Naive thymus-derived CD8-positive, alpha-beta T cell (primary cell): ENCODE measurements at regions not wholly inside any gene's neighbourhood (a gene's known extent, or its start where the extent isn't known, plus 50 kb on each side); places are given as distances from the start of the nearest gene placed in this dataset.

ENCODE experiments used
- ATAC-seq, 2 donors: fragments of 150-1000 bp; cut with Tn5 transposase in 1 of 2; sonication (Bioruptor Pico), chemical (Tn5 transposase) in 1 of 2; 1 replicate in 1 of 2; 2 replicates in 1 of 2; pipeline ENCODE4 v1.10.0; 2021; ENCODE audit warnings: mild to moderate bottlenecking in 2 of 2, moderate library complexity in 2 of 2
- POLR2A ChIA-PET: fragments of 350-600 bp; sonication (Branson Sonifier 250); formaldehyde crosslinking; loops from one replicate; lab custom pipeline; 2021; ENCODE audit warnings: antibody characterized with exemption; lab: Charles Lee
- DNase-seq, 10 donors: peaks; one replicate each; pipeline versions ENCODE4 v3.0.0 to v3.0.0-alpha.2; 2020 to 2022
- H3K27ac Mint-ChIP-seq, 10 donors: one replicate each; pipeline ENCODE4 v1.8.0; 2020 to 2022; ENCODE audit warnings: mild to moderate bottlenecking in 10 of 10, mixed read lengths in 10 of 10, moderate library complexity in 4 of 10, inconsistent platforms in 1 of 10
- H3K27me3 Mint-ChIP-seq, 5 donors: one replicate each; pipeline ENCODE4 v1.8.0; 2021 to 2022; ENCODE audit warnings: mixed read lengths in 5 of 5
- H3K36me3 Mint-ChIP-seq, 3 donors: one replicate each; pipeline ENCODE4 v1.8.0; 2020 to 2022; ENCODE audit warnings: mixed read lengths in 3 of 3, mild to moderate bottlenecking in 2 of 3, inconsistent platforms in 1 of 3
- H3K4me1 Mint-ChIP-seq, 4 donors: one replicate each; pipeline ENCODE4 v1.8.0; 2021 to 2022; ENCODE audit warnings: mixed read lengths in 4 of 4
- H3K4me3 Mint-ChIP-seq, 10 donors: one replicate each; pipeline ENCODE4 v1.8.0; 2020 to 2022; ENCODE audit warnings: mild to moderate bottlenecking in 10 of 10, mixed read lengths in 10 of 10, moderate library complexity in 6 of 10, inconsistent platforms in 1 of 10
- H3K9me3 Mint-ChIP-seq, 9 donors: one replicate each; pipeline ENCODE4 v1.8.0; 2020 to 2022; ENCODE audit warnings: mixed read lengths in 9 of 9, mild to moderate bottlenecking in 3 of 9, inconsistent platforms in 1 of 9, moderate library complexity in 1 of 9

GRCh38 chr18:46369323-46369722 is 265.1 kb downstream of the HAUS1 start:
- Mint-ChIP-seq H3K27ac (no peak overlapping the region), H3K9me3 (no peaks in the 10 kb centered on the region), H3K4me1 (peaks cover 0 to 2% (median 0%) of the 10 kb centered on the region in 4 donors), H3K27me3 (no peaks in the 10 kb centered on the region), H3K4me3 (no peak overlapping the region), H3K36me3 (no peaks in the 10 kb centered on the region)
- POLR2A ChIA-PET = no interaction called here
- ATAC-seq (no peak), DNase-seq (no peak)

DNA sequence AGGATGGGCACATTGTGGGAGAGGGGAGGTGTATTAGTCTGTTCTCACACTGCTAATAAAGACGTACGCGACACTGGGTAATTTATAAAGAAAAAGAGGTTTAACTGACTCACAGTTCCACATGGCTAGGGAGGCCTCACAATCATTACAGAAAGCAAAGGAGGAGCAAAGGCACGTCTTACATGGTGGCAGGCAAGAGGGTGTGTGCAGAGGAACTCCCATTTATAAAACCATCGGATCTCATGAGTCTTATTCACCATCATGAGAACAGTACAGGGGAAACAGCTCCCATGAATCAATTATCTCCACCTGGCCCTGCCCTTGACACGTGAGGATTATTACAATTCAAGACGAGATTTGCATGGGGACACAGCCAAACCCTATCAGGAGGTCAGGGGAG is 266.7 kb downstream of the HAUS1 start:
- no peak overlapping the region for H3K4me3 Mint-ChIP-seq
- H3K36me3 Mint-ChIP-seq = no peaks in the 10 kb centered on the region
- ATAC-seq (no peak), DNase-seq (no peak)
- H3K9me3 Mint-ChIP-seq = no peaks in the 10 kb centered on the region
- H3K27me3 Mint-ChIP-seq = no peaks in the 10 kb centered on the region
- H3K4me1 Mint-ChIP-seq = peaks cover 0 to 5% (median under 1%) of the 10 kb centered on the region in 4 donors
- POLR2A ChIA-PET = no interaction called here
- H3K27ac Mint-ChIP-seq = no peak overlapping the region

GRCh38 chr18:46372670-46373069 is 268.5 kb downstream of the HAUS1 start:
- Mint-ChIP-seq H3K4me3 (no peak overlapping the region), H3K9me3 (no peaks in the 10 kb centered on the region), H3K36me3 (no peaks in the 10 kb centered on the region), H3K4me1 (peaks cover 0 to 8% (median under 1%) of the 10 kb centered on the region in 4 donors), H3K27ac (no peak overlapping the region), H3K27me3 (no peaks in the 10 kb centered on the region)
- POLR2A ChIA-PET = no interaction called here
- ATAC-seq (no peak), DNase-seq (no peak)

DNA sequence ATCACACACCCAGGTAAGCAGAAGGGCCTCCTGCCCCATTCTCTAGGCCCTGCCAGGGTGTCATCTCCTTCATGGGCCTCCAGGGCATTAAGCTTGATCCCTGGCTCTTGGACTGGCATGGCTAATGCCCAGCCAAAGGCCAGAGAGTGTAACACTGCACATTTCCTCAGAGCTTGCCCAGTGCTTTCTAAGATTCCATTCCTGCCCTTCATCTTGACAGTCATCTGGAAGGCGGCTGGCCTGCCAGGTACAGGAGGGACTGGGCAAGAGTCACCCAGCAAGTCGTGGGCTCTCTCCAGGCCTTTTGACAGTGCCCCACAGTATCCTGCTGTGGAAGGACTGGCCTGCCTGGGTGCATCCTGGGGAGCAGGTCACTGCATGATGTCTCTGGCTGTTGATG is 268.9 kb downstream of the HAUS1 start:
- ATAC-seq = no peak
- Mint-ChIP-seq H3K27me3 (no peaks in the 10 kb centered on the region), H3K36me3 (no peaks in the 10 kb centered on the region), H3K27ac (no peak overlapping the region), H3K4me1 (peaks cover 0 to 8% (median under 1%) of the 10 kb centered on the region in 4 donors), H3K9me3 (no peaks in the 10 kb centered on the region), H3K4me3 (no peak overlapping the region)
- no peak for DNase-seq
- POLR2A ChIA-PET = no interaction called here

DNA sequence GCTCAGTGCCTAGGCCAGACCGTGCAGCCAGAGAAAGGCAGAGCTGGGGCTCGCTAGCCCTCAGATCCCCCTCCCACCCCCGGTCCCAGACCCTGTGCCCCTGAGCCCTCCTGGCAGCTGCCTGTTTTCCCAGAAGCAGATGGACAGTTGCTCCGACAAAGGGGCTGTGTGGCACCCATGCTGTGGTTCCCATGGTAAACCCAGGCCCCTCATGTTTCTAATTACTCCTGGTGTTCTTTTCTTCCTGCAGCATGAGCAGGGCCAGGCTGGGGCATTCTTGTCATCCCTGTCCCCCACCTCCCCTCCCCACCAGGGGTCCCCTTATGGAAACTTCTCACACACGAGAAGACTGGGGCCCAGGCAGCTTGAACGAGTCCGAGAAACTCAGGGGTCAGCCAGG is 269.6 kb downstream of the HAUS1 start:
- no peaks in the 10 kb centered on the region for H3K9me3 Mint-ChIP-seq
- POLR2A ChIA-PET = no interaction called here
- DNase-seq = no peak
- ATAC-seq = no peak
- H3K27me3 Mint-ChIP-seq = no peaks in the 10 kb centered on the region
- H3K27ac Mint-ChIP-seq = no peak overlapping the region
- no peaks in the 10 kb centered on the region for H3K36me3 Mint-ChIP-seq
- peaks cover 0 to 8% (median under 1%) of the 10 kb centered on the region in 4 donors for H3K4me1 Mint-ChIP-seq
- H3K4me3 Mint-ChIP-seq = no peak overlapping the region

DNA sequence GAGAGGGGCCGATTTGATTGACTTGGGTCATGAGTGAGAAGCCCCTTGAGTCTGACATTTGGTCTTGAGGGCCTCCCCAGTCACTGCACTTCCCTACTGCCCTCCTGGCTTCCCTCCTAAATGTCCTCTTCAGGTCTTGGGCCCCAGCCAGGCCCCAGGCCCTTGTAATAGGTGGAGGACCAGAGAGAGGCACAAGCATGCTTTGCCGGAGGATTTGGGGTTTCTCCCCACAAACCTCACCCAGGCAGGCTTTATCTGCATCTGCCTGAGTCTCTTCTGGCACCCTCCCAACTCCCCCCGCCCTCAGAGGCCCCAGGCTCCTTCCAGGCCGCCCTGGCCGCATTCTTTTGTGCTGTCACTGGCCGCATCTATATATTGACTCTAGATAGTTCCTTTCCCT is 270.7 kb downstream of the HAUS1 start:
- POLR2A ChIA-PET = no interaction called here
- no peaks in the 10 kb centered on the region for H3K36me3 Mint-ChIP-seq
- H3K27me3 Mint-ChIP-seq = no peaks in the 10 kb centered on the region
- H3K27ac Mint-ChIP-seq = no peak overlapping the region
- ATAC-seq (no peak), DNase-seq (no peak)
- H3K9me3 Mint-ChIP-seq = no peaks in the 10 kb centered on the region
- H3K4me1 Mint-ChIP-seq = peaks cover 0 to 8% (median 0%) of the 10 kb centered on the region in 4 donors
- no peak overlapping the region for H3K4me3 Mint-ChIP-seq

- H3K27me3 Mint-ChIP-seq = no peaks in the 10 kb centered on the region
- peak overlapping the region in 1 of 10 donors; percentile 37 for H3K27ac Mint-ChIP-seq
- DNase-seq (no peak), ATAC-seq (no peak)
- H3K4me3 Mint-ChIP-seq = no peak overlapping the region
- no peaks in the 10 kb centered on the region for H3K9me3 Mint-ChIP-seq
- H3K36me3 Mint-ChIP-seq = no peaks in the 10 kb centered on the region
- POLR2A ChIA-PET = no interaction called here
- peaks cover 0 to 8% (median 0%) of the 10 kb centered on the region in 4 donors for H3K4me1 Mint-ChIP-seq
These were observed 273.4 kb downstream of the HAUS1 start for GRCh38 chr18:46377557-46377956.

GRCh38 chr18:46378126-46378863 is 274.1 kb downstream of the HAUS1 start:
- H3K4me3 Mint-ChIP-seq = no peak overlapping the region
- ATAC-seq (no peak), DNase-seq (no peak)
- H3K36me3 Mint-ChIP-seq = no peaks in the 10 kb centered on the region
- H3K27me3 Mint-ChIP-seq = peaks cover 0 to 2% (median 0%) of the 10 kb centered on the region in 5 donors
- peaks cover 0 to 8% (median 0%) of the 10 kb centered on the region in 4 donors for H3K4me1 Mint-ChIP-seq
- no peaks in the 10 kb centered on the region for H3K9me3 Mint-ChIP-seq
- POLR2A ChIA-PET = no interaction called here
- H3K27ac Mint-ChIP-seq = no peak overlapping the region

DNA sequence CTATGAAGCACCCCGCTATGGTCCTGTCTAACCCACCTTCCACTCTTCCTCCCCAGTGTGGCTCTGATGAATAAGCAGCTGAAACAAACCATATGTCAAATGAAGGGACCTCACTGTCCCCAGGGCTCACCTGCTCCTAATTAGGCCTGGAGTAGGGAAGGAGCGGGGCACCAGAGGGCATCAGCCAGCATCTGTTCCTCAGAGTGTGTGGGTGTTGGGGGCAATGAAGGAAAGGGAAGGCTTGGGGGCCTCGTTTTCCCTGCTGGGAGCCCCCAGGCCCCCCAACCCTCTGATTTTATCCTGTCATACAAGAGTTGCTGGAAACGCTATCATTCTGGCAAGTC is 274.7 kb downstream of the HAUS1 start:
- H3K36me3 Mint-ChIP-seq = no peaks in the 10 kb centered on the region
- ATAC-seq (no peak), DNase-seq (no peak)
- peaks cover 0 to 8% (median 0%) of the 10 kb centered on the region in 4 donors for H3K4me1 Mint-ChIP-seq
- H3K27ac Mint-ChIP-seq = no peak overlapping the region
- H3K9me3 Mint-ChIP-seq = no peaks in the 10 kb centered on the region
- POLR2A ChIA-PET = no interaction called here
- H3K27me3 Mint-ChIP-seq = peaks cover 0 to 2% (median 0%) of the 10 kb centered on the region in 5 donors
- H3K4me3 Mint-ChIP-seq = no peak overlapping the region

GRCh38 chr18:46379323-46379950 is 275.3 kb downstream of the HAUS1 start:
- POLR2A ChIA-PET = no interaction called here
- DNase-seq = no peak
- Mint-ChIP-seq H3K27ac (no peak overlapping the region), H3K36me3 (no peaks in the 10 kb centered on the region), H3K4me3 (no peak overlapping the region), H3K9me3 (no peaks in the 10 kb centered on the region), H3K4me1 (peaks cover 0 to 8% (median 0%) of the 10 kb centered on the region in 4 donors), H3K27me3 (peaks cover 0 to 2% (median 0%) of the 10 kb centered on the region in 5 donors)
- no peak for ATAC-seq

GRCh38 chr18:46385124-46385523 is 271.9 kb downstream of the LOXHD1 start:
- DNase-seq = no peak
- Mint-ChIP-seq H3K9me3 (no peaks in the 10 kb centered on the region), H3K4me3 (no peak overlapping the region), H3K4me1 (peaks cover 0 to 7% (median 0%) of the 10 kb centered on the region in 4 donors), H3K36me3 (no peaks in the 10 kb centered on the region), H3K27me3 (peaks cover 0 to 4% (median 0%) of the 10 kb centered on the region in 5 donors), H3K27ac (no peak overlapping the region)
- POLR2A ChIA-PET = no interaction called here
- no peak for ATAC-seq

- no peaks in the 10 kb centered on the region for H3K9me3 Mint-ChIP-seq
These were observed 270.2 kb downstream of the LOXHD1 start for GRCh38 chr18:46386788-46387187.

GRCh38 chr18:46387441-46388131 is 269.4 kb downstream of the LOXHD1 start:
- no peak overlapping the region for H3K4me3 Mint-ChIP-seq
- H3K27ac Mint-ChIP-seq = no peak overlapping the region
- H3K27me3 Mint-ChIP-seq = peaks cover 0 to 4% (median 0%) of the 10 kb centered on the region in 5 donors
- ATAC-seq (no peak), DNase-seq (no peak)
- POLR2A ChIA-PET = no interaction called here
- no peaks in the 10 kb centered on the region for H3K9me3 Mint-ChIP-seq
- no peaks in the 10 kb centered on the region for H3K36me3 Mint-ChIP-seq
- peaks cover 0 to 7% (median 0%) of the 10 kb centered on the region in 4 donors for H3K4me1 Mint-ChIP-seq

More at GRCh38 chr18:46386788-46387187, 270.2 kb downstream of the LOXHD1 start:
- DNase-seq = no peak
- no peak overlapping the region for H3K4me3 Mint-ChIP-seq
- H3K27ac Mint-ChIP-seq = peak overlapping the region in 1 of 10 donors; percentile 13
- H3K36me3 Mint-ChIP-seq = no peaks in the 10 kb centered on the region
- ATAC-seq = no peak
- H3K4me1 Mint-ChIP-seq = peaks cover 0 to 7% (median 0%) of the 10 kb centered on the region in 4 donors
- peaks cover 0 to 4% (median 0%) of the 10 kb centered on the region in 5 donors for H3K27me3 Mint-ChIP-seq
- POLR2A ChIA-PET = no interaction called here
